Activated T-cell treated with anti-CD3 and anti-CD28 coated beads, Interleukin-2, amount 50 U/mL, for 48 hours (primary cell): ENCODE measurements at regions not wholly inside any gene's neighbourhood (a gene's known extent, or its start where the extent isn't known, plus 50 kb on each side); places are given as distances from the start of the nearest gene placed in this dataset.
"Not testable (repeated sequence)": the region's sequence is repeated elsewhere in the genome, so short reads cannot be mapped to it uniquely, and the experiment has no call there.

ENCODE experiments used
- DNase-seq, 2 experiments: peaks; one replicate each; pipeline ENCODE4 v3.0.0-alpha.2; 2020

DNA sequence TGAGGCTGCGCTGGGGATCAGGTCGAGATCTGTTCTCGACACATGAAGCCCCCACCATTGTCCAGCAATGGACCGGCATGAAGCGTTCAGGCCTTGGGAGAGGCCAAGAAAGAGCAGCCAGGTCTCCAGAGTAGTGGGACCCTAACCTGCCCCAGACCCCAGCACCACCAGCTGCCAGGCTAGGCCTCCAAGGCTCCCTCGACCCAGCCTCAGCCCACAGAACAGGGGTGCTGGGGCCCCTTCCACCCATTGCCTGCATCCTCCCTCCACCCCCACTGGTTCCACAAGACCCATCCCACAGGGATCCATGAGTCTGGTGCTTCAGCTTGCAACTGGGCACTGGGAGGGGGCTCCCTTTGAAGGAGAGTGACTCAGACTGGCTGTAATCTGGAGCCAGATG is 120.3 kb downstream of the TUBA3C start:
- no peak for DNase-seq

DNA sequence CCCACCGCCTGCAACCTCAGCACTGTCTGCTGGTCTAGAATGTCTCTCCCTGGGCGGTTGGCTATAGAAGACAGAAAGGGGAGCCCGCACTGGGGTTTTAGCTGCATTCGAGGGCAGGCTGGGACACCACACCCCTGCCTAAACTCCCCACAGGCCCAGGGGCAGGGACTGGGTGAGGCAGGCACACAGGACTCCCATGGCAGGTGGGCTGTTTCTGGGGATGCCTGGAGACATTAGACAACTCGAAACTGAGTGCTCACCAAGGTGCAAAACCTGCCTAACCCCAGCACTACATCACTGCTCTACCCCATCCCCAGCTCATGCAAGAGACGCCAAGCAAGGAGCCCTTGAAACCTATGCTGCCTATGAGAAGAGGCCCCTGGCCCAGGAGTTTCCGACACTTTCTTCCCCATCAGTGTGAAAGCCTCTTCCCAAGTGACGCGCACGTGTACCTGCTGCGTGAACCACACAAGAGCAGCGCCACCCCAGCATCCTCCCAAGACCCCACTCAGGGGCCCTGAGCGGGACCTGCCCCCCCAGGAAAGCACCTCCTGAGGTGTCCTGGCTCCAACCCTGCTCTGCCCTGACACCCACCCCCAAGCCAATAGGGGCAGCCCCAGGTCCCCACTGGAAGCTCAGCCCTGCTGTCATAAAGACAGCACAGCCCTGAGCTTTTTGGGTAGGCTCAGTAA is 121.2 kb downstream of the TUBA3C start:
- DNase-seq: no peak

DNA sequence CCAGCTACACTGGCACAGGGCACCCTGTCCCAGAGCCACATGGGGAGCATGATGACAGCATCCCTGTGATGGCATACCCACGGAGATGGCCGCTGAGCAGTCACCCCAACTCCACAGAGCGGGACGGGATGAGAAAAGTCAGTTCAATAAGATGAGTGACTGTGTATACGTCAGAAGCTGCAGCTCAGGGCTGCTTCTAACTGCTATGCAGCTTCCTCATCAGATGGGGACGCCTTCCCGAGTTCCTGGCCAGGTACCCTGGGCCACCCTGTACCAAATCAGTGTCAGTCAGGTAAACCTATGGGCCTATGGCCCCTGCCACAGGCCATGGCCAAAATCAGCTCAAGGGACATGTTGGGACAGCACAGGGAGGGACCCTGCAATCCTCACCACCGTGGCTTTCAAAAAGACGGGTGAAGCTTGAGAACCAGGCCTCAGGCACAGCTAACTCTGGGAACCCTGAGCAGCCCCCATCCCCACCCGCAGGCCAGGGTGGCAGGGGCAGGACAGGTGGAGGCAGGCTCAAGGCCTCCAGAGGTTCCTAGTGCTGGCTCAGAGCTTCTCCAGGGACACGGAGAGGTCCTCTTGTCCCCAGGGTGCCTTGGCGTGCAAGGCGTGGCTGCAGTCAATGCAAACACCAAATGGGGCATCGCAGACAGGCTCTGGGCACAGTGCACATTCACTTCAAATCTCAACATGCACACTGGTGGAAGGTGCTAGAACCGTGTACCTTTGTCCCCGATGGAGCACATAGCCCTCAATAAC is 122.4 kb downstream of the TUBA3C start:
- no peak for DNase-seq

DNA sequence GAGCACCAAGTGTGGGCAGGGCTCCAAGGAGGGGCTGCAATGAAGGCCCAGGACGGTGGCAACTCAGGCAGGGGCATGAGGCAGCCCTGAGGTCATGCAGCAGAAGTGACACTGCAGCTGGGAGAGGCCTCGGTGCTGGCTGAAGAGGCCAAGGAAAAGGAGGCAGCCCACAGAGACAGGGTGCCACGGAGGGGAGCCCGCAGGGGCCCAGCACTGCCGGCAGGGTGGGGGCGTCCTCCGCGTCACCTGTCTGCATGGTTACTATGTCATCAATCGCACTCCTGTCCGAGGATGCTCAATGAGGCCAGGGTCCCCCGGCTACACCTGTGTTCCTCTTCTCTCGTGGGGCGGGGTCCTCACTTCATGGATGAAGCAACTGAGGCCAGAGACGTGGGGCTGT is 123.1 kb downstream of the TUBA3C start:
- DNase-seq: no peak

GRCh38 chr13:19057588-19058340 is 123.9 kb downstream of the TUBA3C start:
- DNase-seq: no peak

- no peak for DNase-seq
Measured at GRCh38 chr13:19056984-19057490, 124.6 kb downstream of the TUBA3C start.

- no peak for DNase-seq
Measured at GRCh38 chr13:19056355-19056880, 125.2 kb downstream of the TUBA3C start.

DNA sequence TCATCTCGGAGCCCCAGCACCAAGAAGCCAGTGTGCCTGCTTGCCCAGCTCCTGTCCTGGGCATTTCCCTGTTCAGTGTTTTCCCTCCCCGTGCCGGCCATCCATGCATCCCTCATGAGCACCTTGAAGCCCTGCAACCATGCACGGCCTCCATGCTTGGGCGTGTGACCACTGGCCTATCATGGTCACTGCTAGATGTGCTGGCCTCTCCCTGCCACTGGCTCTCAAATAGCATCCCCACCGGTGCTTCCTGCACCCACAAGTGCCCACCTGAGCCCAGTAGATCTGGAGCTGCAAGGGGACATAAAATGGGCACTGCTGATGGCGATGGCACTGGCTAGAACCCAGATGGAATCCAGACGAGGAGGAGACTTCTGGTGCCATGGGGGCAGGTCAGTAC is 126.0 kb downstream of the TUBA3C start:
- no peak for DNase-seq

- DNase-seq: no peak
Measured at GRCh38 chr13:19053561-19053960, 128.1 kb downstream of the TUBA3C start.

- DNase-seq: no peak
Measured at GRCh38 chr13:19052931-19053330, 128.7 kb downstream of the TUBA3C start.

DNA sequence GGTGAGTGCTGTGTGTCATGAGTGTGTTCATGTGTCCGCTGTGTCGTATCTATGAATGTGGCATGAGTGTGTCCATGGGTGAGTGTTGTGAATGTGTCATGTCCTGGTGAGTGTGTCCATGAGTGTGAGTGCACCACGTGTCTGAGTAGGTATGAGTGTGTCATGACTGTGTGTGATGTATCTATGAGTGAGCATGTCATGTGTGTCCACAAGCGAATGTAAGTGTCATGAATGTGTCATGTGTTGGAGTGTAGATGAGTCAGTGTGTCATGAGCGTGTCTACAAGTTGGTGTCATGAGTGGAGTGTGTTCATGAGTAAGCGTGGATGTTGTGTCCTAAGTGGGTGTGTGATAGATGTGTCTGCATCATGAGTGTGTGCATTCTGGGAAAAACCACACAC is 129.4 kb downstream of the TUBA3C start:
- no peak for DNase-seq

DNA sequence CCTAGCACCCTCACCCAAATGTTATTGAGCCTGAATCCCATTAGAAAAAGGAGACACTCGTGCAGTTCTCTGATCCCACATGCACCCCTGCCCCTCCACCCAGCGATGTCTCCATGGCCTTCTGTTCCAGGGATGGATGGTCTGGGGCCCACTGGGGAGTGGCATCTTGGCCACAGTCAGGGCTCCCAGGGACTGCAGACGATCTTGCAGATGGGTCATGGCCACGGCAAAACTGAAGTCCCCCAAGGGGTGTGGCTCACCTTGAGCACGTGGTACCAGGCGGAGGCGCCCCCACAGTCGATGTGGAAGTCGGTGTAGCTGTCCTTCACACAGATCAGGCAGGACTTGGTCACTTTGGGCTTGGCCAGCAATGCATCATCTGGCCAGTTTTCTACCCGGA is 130.7 kb downstream of the TUBA3C start:
- DNase-seq: no peak

GRCh38 chr13:19049624-19050023 is 132.0 kb downstream of the TUBA3C start:
- DNase-seq: not testable (repeated sequence)

DNA sequence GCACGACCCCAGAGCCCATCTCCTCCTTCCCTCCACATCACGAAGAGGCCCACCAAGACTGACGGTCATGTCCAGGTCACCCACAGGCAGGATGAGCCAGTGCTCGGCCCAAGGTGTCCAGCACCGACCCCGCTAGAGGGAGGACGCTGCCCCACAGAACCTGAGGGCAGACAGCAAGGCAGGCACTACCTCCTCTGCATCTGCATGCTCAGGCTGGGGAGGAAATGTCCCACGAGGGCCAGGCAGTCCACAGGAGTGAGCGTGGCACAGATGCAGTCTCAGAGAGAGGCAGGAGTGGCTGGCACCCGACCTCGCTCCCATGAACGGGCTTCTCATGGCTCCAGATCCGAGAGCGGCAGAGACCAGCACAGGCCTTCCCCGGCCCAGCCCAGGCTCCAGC is 133.2 kb downstream of the TUBA3C start:
- no peak for DNase-seq

GRCh38 chr13:19023115-19023514 is 158.5 kb downstream of the TUBA3C start:
- no peak for DNase-seq

GRCh38 chr13:19020988-19021387 is 160.6 kb downstream of the TUBA3C start:
- DNase-seq: no peak

DNA sequence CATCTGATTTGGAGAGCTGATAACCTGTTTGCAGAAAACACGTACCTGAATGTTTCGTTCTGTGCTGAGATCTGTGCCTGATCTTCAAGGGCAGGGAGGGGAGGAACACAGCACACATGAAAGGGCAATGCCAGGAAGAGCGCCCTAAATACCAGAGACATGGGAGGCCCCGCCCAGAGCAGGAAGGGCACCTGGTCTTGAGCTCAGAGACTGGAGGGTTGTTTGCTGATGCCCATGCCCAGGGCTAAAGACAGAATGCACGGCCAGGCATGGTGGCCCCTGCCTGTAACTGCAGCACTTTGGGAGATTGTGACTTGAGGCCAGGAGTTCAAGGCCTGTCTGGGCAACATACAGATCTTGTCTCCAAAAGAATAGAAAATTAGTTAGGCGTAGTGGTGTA is 183.2 kb downstream of the TUBA3C start:
- DNase-seq: no peak

GRCh38 chr13:18996627-18997051 is 185.0 kb downstream of the TUBA3C start:
- no peak for DNase-seq

DNA sequence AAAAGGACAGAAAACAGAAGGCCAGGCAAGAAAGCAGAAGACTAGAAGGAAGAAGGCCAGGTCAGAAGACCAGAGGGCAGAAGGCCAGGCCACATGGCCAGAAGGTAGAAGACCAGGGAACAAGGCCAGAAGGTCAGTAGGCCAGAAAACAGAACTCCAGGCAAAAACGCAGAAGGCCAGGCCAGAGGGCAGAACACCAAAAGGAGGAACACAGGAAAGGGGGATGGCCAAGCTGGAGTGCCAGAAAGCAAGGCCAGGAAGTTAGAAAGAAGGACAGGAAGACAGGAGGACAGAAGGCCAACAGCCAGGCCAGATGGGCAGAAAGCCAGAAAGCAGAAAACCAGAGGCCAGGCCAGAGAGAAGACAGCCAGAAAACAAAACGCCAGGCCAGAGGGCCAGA is 185.4 kb downstream of the TUBA3C start:
- DNase-seq: no peak

GRCh38 chr13:18995259-18995873 is 186.3 kb downstream of the TUBA3C start:
- DNase-seq: no peak

GRCh38 chr13:18993884-18994660 is 187.6 kb downstream of the TUBA3C start:
- no peak for DNase-seq

- DNase-seq: no peak
Measured at GRCh38 chr13:18992791-18993190, 188.8 kb downstream of the TUBA3C start.
